ENCODE measurements at regions not wholly inside any gene's neighbourhood (a gene's known extent, or its start where the extent isn't known, plus 50 kb on each side); places are given as distances from the start of the nearest gene placed in this dataset.

- Histone ChIP-seq H3K9ac (ENCODE audit: low read length) (no peak overlapping the region), H3K79me2 (ENCODE audit: control insufficient read depth, insufficient read depth, low read length) (no peaks in the 10 kb centered on the region), H2AFZ (ENCODE audit: insufficient read depth, low read depth, low read length, poor library complexity, severe bottlenecking) (no peak overlapping the region), H3K27me3 (replicated peaks in 1 of 4; ENCODE audit: control extremely low read depth in 1 of 4, control insufficient read depth in 3 of 4, insufficient read depth in 4 of 4, low read length in 3 of 4) (no peaks in the 10 kb centered on the region), H4K20me1 (ENCODE audit: control insufficient read depth, insufficient read depth, low read length, poor library complexity, severe bottlenecking) (no peaks in the 10 kb centered on the region), H3K9me3 (ENCODE audit: control extremely low read depth in 1 of 3, control insufficient read depth in 2 of 3, insufficient read depth in 1 of 3, low read length in 2 of 3) (no peaks in the 10 kb centered on the region), H3K4me2 (replicated peaks; ENCODE audit: low read depth, low read length, poor library complexity, severe bottlenecking) (no peak overlapping the region), H3K4me3 (ENCODE audit: control extremely low read depth in 1 of 5, extremely low read depth in 1 of 5, insufficient read depth in 1 of 5, low read depth in 2 of 5, low read length in 4 of 5) (no peak overlapping the region), H3K4me1 (ENCODE audit: control insufficient read depth in 2 of 2, insufficient read depth in 2 of 2, low read length in 2 of 2) (no peaks in the 10 kb centered on the region), H3K27ac (ENCODE audit: low read length in 2 of 2) (no peak overlapping the region), H3K36me3 (replicated peaks in 1 of 2; ENCODE audit: control extremely low read depth in 1 of 2, control insufficient read depth in 1 of 2, extremely low read depth in 1 of 2, insufficient read depth in 2 of 2, low read length in 1 of 2) (no peaks in the 10 kb centered on the region)
- WGBS (ENCODE audit: insufficient coverage): 82% methylated on average over 2 of the region's 2 CpGs
- Mint-ChIP-seq H3K4me1 (no peaks in the 10 kb centered on the region), H3K9me3 (ENCODE audit: insufficient read depth) (no peaks in the 10 kb centered on the region), H3K27me3 (no peaks in the 10 kb centered on the region), H3K27ac (no peak overlapping the region), H3K4me3 (no peak overlapping the region)
- intact Hi-C loops (cut with micrococcal nuclease): no loop called here
- ChIA-PET POLR2A (no interaction called here), CTCF (interaction anchor here (0.5 kb wide), 1 partner anchor 156 kb away, joined by 4 read pairs; no protein-coding TSS in a partner anchor)
- DNase-seq (no peak), ATAC-seq (ENCODE audit: low read depth) (no peak)
- TF ChIP-seq EZH2 (IDR thresholded peaks at IDR 0.05; ENCODE audit: borderline replicate concordance, insufficient read depth, low read depth, low read length, poor library complexity, severe bottlenecking): no peak
- no peak for TF ChIP-seq CTCF (IDR thresholded peaks at IDR 0.05)
Observed at GRCh38 chr14:29444216-29444615, 483.4 kb downstream of the PRKD1 start.

- no peaks in the 10 kb centered on the region for H3K4me1 ChIP-seq (ENCODE audit: control insufficient read depth in 2 of 2, insufficient read depth in 2 of 2, low read length in 2 of 2)
- Mint-ChIP-seq H3K9me3 (ENCODE audit: insufficient read depth) (no peaks in the 10 kb centered on the region), H3K27ac (no peak overlapping the region), H3K27me3 (no peaks in the 10 kb centered on the region), H3K4me1 (no peaks in the 10 kb centered on the region), H3K4me3 (no peak overlapping the region)
- H3K9me3 ChIP-seq (ENCODE audit: control extremely low read depth in 1 of 3, control insufficient read depth in 2 of 3, insufficient read depth in 1 of 3, low read length in 2 of 3): no peaks in the 10 kb centered on the region
- H3K9ac ChIP-seq (ENCODE audit: low read length): no peak overlapping the region
- H3K27me3 ChIP-seq (replicated peaks in 1 of 4; ENCODE audit: control extremely low read depth in 1 of 4, control insufficient read depth in 3 of 4, insufficient read depth in 4 of 4, low read length in 3 of 4): no peaks in the 10 kb centered on the region
- no peak overlapping the region for H3K27ac ChIP-seq (ENCODE audit: low read length in 2 of 2)
- H3K36me3 ChIP-seq (replicated peaks in 1 of 2; ENCODE audit: control extremely low read depth in 1 of 2, control insufficient read depth in 1 of 2, extremely low read depth in 1 of 2, insufficient read depth in 2 of 2, low read length in 1 of 2): no peaks in the 10 kb centered on the region
- DNase-seq (no peak), ATAC-seq (ENCODE audit: low read depth) (no peak)
- H2AFZ ChIP-seq (ENCODE audit: insufficient read depth, low read depth, low read length, poor library complexity, severe bottlenecking): no peak overlapping the region
- no peak for TF ChIP-seq CTCF (IDR thresholded peaks at IDR 0.05)
- TF ChIP-seq EZH2 (IDR thresholded peaks at IDR 0.05; ENCODE audit: borderline replicate concordance, insufficient read depth, low read depth, low read length, poor library complexity, severe bottlenecking): no peak
- no peaks in the 10 kb centered on the region for H4K20me1 ChIP-seq (ENCODE audit: control insufficient read depth, insufficient read depth, low read length, poor library complexity, severe bottlenecking)
- intact Hi-C loops (cut with micrococcal nuclease): no loop called here
- no peak overlapping the region for H3K4me2 ChIP-seq (replicated peaks; ENCODE audit: low read depth, low read length, poor library complexity, severe bottlenecking)
- 100% methylated on average over 1 of the region's 1 CpG for WGBS (ENCODE audit: insufficient coverage)
- CTCF ChIA-PET: interaction anchor here (0.5 kb wide), 1 partner anchor 157 kb away, joined by 4 read pairs; no protein-coding TSS in a partner anchor
- no peak overlapping the region for H3K4me3 ChIP-seq (ENCODE audit: control extremely low read depth in 1 of 5, extremely low read depth in 1 of 5, insufficient read depth in 1 of 5, low read depth in 2 of 5, low read length in 4 of 5)
- H3K79me2 ChIP-seq (ENCODE audit: control insufficient read depth, insufficient read depth, low read length): no peaks in the 10 kb centered on the region
- POLR2A ChIA-PET: no interaction called here
Observed at GRCh38 chr14:29444805-29445204, 482.8 kb downstream of the PRKD1 start.

Measured in B cell (primary cell).